ENCODE measurements at regions not wholly inside any gene's neighbourhood (a gene's known extent, or its start where the extent isn't known, plus 50 kb on each side); places are given as distances from the start of the nearest gene placed in this dataset.

GRCh38 chr4:52192001-52192400 is 140.9 kb downstream of the SPATA18 start:
- TF ChIP-seq CTCF (IDR thresholded peaks at IDR 0.05; ENCODE audit: low read depth, low read length), result no peak
- no peak for DNase-seq (ENCODE audit: low read depth, low spot score)
- no peak overlapping the region for H3K4me3 ChIP-seq (ENCODE audit: low read depth, low read length)
- in situ Hi-C loops (cut with HindIII; ENCODE audit: low sequenced_read_pairs), result no loop called here

DNA sequence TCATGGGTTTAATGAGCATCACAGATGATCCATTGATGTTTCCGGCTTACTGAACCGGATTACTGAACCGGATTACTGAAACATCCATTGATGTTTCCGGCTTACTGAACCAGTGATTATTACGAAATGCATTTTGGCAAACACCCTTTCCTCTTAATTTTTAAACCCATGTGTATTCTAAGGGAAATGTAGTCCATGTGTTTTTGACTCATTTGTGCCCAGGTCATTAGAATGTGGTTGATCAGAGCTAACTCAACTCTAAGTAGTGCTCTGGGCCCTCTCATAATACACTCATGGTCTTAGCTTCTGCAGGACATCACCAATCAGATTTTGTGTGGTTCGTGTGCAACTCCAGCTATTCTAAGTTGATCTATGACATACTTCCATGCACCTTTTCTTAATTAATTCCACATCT is 141.6 kb downstream of the SPATA18 start:
- TF ChIP-seq CTCF (IDR thresholded peaks at IDR 0.05; ENCODE audit: low read depth, low read length), result no peak
- H3K4me3 ChIP-seq (ENCODE audit: low read depth, low read length), result no peak overlapping the region
- DNase-seq (ENCODE audit: low read depth, low spot score), result no peak
- in situ Hi-C loops (cut with HindIII; ENCODE audit: low sequenced_read_pairs), result no loop called here

- in situ Hi-C loops (cut with HindIII; ENCODE audit: low sequenced_read_pairs), result no loop called here
- TF ChIP-seq CTCF (IDR thresholded peaks at IDR 0.05; ENCODE audit: low read depth, low read length), result no peak
- DNase-seq (ENCODE audit: low read depth, low spot score), result no peak
- H3K4me3 ChIP-seq (ENCODE audit: low read depth, low read length), result no peak overlapping the region
Observed at GRCh38 chr4:52195869-52196268, 144.8 kb downstream of the SPATA18 start.

DNA sequence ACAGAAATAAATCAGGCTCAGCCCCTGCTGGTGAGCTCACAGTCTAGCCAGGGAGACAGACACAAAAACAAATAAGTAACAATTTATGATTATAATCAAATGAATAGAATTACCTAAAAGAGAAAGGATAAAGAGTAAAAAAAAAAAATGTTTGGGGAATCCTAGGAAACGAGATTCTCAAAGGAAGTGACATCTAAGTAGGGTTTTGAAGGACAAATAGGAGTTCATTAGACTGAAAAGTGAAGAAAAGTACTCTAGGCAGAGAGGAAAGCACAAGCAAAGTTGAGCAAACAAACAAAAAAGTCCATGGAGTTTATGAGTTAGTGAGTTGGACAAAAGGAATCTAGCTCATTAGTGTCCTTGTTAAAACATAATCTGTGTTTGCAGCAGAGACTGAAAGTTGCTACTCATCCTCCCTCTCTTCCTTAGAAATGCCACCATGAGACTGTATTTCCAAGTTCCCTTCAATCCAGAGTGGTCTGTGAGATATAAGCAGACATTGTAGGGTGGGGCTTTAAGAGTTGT is 145.6 kb downstream of the SPATA18 start:
- H3K4me3 ChIP-seq (ENCODE audit: low read depth, low read length), result no peak overlapping the region
- in situ Hi-C loops (cut with HindIII; ENCODE audit: low sequenced_read_pairs), result no loop called here
- no peak for TF ChIP-seq CTCF (IDR thresholded peaks at IDR 0.05; ENCODE audit: low read depth, low read length)
- DNase-seq (ENCODE audit: low read depth, low spot score), result no peak

DNA sequence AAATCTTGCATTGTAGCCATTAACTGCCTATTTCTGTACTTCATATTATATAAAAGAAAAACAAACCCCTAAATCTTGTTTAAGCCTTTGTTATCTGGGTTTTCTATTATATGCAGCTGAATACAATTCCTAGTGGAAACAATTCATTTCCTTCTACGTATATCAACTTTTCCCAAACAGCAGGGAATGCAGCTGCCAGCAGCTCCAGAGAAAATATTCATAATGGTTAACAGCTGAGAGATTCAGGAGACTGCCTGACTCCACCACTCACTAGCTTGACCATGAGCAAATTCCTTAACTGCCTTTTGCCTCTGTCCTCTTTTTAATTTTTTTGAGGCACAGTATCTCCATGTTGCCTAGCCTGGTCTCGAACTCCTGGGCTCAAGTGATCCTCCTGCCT is 146.2 kb downstream of the SPATA18 start:
- no peak overlapping the region for H3K4me3 ChIP-seq (ENCODE audit: low read depth, low read length)
- in situ Hi-C loops (cut with HindIII; ENCODE audit: low sequenced_read_pairs), result no loop called here
- TF ChIP-seq CTCF (IDR thresholded peaks at IDR 0.05; ENCODE audit: low read depth, low read length), result no peak
- no peak for DNase-seq (ENCODE audit: low read depth, low spot score)

GRCh38 chr4:52198294-52198693 is 147.2 kb downstream of the SPATA18 start:
- in situ Hi-C loops (cut with HindIII; ENCODE audit: low sequenced_read_pairs), result no loop called here
- DNase-seq (ENCODE audit: low read depth, low spot score), result no peak
- H3K4me3 ChIP-seq (ENCODE audit: low read depth, low read length), result no peak overlapping the region
- TF ChIP-seq CTCF (IDR thresholded peaks at IDR 0.05; ENCODE audit: low read depth, low read length), result no peak

All from astrocyte of the spinal cord (primary cell).